ENCODE measurements at regions not wholly inside any gene's neighbourhood (a gene's known extent, or its start where the extent isn't known, plus 50 kb on each side); places are given as distances from the start of the nearest gene placed in this dataset.
"Not testable (repeated sequence)": the region's sequence is repeated elsewhere in the genome, so short reads cannot be mapped to it uniquely, and the experiment has no call there.

DNA sequence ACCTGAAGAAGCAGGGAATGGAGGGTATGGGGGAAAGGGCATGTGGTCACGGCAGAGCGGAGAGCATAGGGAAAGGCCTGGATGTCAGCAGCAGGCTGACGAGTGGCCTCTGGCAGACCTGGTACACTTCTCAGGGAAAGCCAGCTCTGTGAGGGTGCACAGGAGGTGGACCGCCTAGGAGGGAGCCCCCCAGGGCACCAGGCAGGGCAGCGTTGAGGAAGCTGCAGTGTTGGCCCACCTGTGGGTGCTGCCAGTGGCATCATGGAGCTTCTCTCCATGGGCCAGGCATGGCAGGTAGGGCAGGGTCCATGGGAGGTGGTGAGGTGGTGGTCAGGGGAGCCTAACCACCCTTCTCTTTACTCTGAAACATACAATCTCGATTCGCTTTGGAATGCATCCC lies 143.0 kb upstream of the PITX1 start:
- no peak for DNase-seq

- no peak for DNase-seq
Measured at GRCh38 chr5:135174315-135175096, 140.5 kb upstream of the PITX1 start.

GRCh38 chr5:135173662-135174290 lies 139.7 kb upstream of the PITX1 start:
- DNase-seq, result no peak

- DNase-seq, result no peak
Measured at GRCh38 chr5:135172718-135173117, 138.7 kb upstream of the PITX1 start.

DNA sequence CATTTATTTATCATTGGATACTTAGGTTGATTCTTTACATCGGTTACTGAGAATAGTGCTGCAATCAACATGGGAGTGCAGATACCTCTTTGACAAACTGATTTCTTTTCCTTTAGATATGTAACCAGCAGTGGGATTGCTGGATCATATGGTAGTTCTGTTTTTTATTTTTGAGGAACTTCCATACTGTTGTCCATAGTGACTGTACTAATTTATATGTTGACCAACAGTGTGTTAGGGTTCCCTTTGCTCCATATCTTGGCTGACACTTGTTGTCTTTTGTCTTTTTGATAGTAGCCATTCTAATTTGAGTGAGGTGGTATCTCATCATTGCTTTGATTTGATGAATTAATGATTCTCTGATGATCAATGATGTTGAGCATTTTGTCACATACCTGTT lies 137.3 kb upstream of the PITX1 start:
- no peak for DNase-seq

GRCh38 chr5:135170500-135170899 lies 136.5 kb upstream of the PITX1 start:
- DNase-seq, result no peak

DNA sequence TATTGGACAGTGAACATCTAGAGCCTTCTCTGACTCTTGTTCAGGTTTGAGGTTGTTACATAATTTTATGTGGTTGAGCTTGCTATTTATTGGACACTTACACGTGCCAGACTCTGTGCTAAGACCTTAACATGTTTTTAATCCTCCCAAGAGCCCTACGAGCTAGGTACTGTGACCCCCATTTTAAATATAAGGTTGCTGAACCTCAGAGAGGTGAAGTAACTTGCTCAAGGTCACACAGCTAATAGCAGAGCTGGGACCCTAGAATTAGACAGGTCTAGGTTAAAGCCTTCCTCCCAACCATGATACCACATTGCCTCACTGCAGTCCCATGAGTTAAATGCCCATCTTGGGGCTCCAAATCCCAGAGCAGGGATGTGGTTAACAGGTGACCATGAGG lies 135.7 kb upstream of the PITX1 start:
- no peak for DNase-seq

- no peak for DNase-seq
Measured at GRCh38 chr5:135167634-135168033, 133.6 kb upstream of the PITX1 start.

DNA sequence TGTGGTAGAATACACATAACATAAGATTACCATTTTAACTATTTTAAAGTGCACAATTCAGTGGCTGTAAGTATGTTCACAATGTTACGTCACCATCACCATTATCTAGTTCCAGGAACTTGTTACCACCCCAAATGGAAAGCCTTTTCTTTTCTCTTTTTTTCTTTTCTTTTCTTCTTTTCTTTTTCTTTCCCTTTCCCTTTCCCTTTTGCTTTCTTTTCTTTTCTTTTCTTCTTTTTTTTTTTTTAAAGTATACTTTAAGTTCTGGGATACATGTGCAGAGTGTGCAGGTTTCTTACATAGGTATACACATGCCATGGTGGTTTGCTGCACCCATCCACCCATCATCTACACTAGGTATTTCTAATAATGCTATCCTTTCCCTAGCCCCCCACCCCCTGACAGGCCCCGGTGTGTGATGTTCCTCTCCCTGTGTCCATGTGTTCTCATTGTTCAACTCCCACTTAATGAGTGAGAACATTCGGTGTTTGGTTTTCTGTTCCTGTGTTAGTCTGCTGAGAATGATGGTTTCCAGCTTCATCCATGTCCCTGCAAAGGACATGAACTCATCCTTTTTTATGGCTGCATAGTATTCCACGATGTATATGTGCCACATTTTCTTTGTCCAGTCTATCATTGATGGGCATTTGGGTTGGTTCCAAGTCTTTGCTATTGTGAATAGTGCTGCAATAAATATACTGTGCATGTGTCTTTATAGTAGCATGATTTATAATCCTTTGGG lies 131.0 kb upstream of the PITX1 start:
- not testable (repeated sequence) for DNase-seq

- no peak for DNase-seq
Measured at GRCh38 chr5:135163964-135164363, 129.9 kb upstream of the PITX1 start.

DNA sequence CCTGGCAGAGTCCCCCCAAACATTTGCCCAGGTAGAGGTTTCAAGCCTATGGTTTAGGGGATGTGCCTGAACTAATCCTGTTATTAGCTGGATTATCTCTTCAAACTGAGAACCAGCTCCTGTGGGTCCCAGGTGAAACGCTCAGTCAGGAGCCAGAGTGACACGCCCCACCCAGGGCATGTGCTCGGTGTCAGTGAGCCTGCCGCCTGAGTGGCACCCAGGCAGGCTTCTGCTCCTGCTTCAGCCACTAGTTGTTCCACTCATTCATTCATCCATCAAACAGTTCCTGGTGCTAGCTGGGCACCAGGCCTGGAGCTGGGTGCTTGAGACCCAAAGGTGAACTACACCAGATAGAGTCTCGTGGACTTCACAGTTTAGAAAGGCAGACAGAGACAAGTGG lies 129.4 kb upstream of the PITX1 start:
- DNase-seq, result no peak

DNA sequence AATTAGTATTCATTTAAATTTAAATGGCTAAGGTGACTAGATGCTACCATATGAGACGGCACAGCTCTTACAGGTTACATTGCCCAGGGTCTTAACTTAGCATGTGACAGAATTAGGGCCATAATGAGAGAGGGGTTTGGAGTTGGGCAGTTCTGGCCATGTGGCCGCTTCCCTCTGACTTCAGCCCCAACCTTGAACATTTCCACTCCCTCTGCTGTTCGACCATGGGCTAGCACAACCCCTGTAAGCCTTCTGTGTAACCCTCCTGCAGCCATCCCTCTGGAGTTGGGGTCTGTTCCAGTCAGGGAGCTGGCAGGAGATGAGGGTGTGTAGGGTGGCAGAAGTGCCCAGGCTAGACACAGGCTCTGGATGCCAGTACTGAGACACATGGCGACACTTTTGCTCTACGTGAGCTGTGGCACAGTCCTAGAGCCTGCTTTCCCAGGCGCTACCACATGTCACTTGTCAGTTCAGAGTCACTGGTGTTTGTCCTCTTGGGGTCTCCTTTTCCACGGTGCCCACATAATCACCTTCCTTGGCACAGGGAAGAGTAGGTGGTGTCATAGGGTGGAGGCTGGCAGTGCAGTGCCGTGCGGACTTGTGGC lies 128.7 kb upstream of the PITX1 start:
- DNase-seq, result no peak

DNA sequence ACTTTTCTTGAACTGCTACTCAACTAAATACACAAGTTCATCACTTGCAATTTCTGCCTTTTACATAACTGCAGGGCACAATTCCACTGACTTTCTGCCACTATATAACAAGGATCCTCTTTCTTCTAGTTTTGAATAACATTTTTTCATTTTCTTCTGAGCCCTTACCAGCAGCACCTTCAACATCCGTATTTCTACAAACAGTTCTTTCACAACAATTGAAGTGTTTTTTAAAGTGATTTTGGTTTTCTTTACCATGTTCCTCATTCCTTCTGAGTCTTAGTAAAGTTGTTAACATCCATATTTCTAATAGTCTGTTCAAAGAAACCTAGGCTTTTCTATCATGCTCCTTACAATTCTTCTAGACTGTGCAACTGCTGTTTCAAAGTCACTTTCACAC lies 127.2 kb upstream of the PITX1 start:
- DNase-seq, result no peak

- no peak for DNase-seq
Measured at GRCh38 chr5:135160036-135160675, 126.1 kb upstream of the PITX1 start.

DNA sequence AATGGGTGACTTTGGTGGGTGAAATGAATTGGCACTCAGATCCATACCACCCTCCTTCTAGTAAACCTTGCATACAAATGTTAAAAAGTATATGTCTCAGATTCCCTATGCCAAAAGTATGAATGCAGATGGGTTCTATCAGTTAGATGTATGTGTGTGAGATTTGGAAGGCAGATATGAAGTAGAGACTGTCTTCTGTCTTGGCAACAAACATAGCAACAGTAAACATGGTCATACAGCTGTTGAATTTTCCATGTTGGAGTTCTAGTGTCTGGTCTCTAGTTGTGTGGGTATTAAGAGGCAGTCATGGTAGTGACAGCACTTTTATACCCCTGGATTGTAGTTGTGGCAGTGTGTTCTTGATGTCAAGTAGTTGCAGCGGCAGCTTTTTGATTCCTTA lies 125.6 kb upstream of the PITX1 start:
- DNase-seq, result no peak

GRCh38 chr5:135158982-135159381 lies 125.0 kb upstream of the PITX1 start:
- DNase-seq, result no peak

GRCh38 chr5:135158314-135158697 lies 124.3 kb upstream of the PITX1 start:
- no peak for DNase-seq

GRCh38 chr5:135157421-135158313 lies 123.6 kb upstream of the PITX1 start:
- DNase-seq, result no peak

- DNase-seq, result no peak
Measured at GRCh38 chr5:135156715-135157404, 122.8 kb upstream of the PITX1 start.

GRCh38 chr5:135156337-135156714 lies 122.3 kb upstream of the PITX1 start:
- no peak for DNase-seq

GRCh38 chr5:135155616-135156214 lies 121.7 kb upstream of the PITX1 start:
- no peak for DNase-seq
